Transverse colon (tissue), 4 donors: ENCODE measurements at regions not wholly inside any gene's neighbourhood (a gene's known extent, or its start where the extent isn't known, plus 50 kb on each side); places are given as distances from the start of the nearest gene placed in this dataset.

ENCODE experiments used
- CTCF ChIP-seq, 5 experiments: fragments of 200-600 bp in 3 of 5; fragments of 450-650 bp in 2 of 5; sonication (generic) in 3 of 5; IDR thresholded peaks; 1 replicate in 2 of 5; 2 replicates in 3 of 5; pipeline ENCODE4 v1.5.1; 2016 to 2017; ENCODE audit warnings: antibody characterized with exemption in 5 of 5, inconsistent platforms in 3 of 5, mild to moderate bottlenecking in 2 of 5, moderate library complexity in 1 of 5
- POLR2A ChIP-seq: fragments of 450-650 bp; IDR thresholded peaks from one replicate; pipeline ENCODE4 v1.6.1; 2016; ENCODE audit warnings: antibody characterized with exemption, mild to moderate bottlenecking, moderate library complexity
- POLR2AphosphoS5 ChIP-seq, 3 donors: sonication (generic); formaldehyde crosslinking; IDR thresholded peaks; one replicate each; pipeline ENCODE4 v1.6.1; 2016; ENCODE audit warnings: antibody characterized with exemption in 3 of 3

GRCh38 chr1:101164776-101165175 is 72.0 kb upstream of the S1PR1 start:
- TF ChIP-seq CTCF (IDR thresholded peaks at IDR 0.05) (no peak), POLR2AphosphoS5 (IDR thresholded peaks at IDR 0.05) (no peak), POLR2A (no peak)
